GM18868 (cell line): ENCODE measurements at regions not wholly inside any gene's neighbourhood (a gene's known extent, or its start where the extent isn't known, plus 50 kb on each side); places are given as distances from the start of the nearest gene placed in this dataset.

Source experiments
- ATAC-seq: cut with Tn5 transposase; IDR thresholded peaks from one replicate; pipeline ENCODE4 v1.9.1; 2021; ENCODE audit warnings: mild to moderate bottlenecking, moderate library complexity; ENCODE audit not compliant: unreplicated experiment

- no peak for ATAC-seq
These were observed 150.4 kb downstream of the C7orf25 start for GRCh38 chr7:42761486-42761885.

DNA sequence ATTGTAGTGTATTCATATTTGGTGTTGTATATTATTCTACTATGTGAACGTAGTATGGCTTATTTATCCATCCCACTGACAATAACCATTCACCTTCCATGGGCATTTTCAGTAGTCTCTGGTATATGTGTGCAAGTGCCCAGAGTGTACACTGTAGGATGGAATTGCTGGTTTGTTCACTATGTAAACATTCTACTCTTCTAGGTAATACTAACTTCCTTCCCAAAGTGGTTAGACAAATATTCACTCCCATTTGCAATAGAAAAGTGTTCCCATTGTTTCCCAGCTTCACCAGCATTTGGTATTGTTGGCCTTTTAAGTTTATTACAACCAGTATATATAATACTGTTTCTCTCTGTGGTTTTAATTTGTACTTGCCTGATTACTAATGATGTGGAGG, 153.7 kb downstream of the C7orf25 start:
- no peak for ATAC-seq

DNA sequence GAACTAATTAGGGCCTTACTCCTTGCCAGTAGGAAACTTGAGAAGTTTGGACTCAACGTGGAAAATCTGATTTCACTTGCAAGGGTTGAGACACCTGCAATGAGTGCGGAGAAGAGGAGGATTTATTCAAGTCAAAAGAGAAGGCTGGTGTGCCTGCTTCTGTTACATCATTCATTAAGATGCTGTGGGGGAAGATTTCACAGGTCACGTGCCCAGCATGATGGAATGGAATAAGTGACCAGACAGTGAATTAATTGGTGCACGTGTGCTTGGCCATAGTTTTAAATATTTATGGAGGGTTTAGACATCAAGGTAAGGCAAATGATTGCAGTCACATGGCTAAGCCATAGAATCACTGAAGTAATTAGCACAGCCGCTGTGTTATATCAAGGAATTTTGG, 155.0 kb downstream of the C7orf25 start:
- no peak for ATAC-seq

- ATAC-seq, result no peak
These were observed 158.0 kb downstream of the C7orf25 start for GRCh38 chr7:42753811-42754363.

GRCh38 chr7:42753367-42753766, 158.5 kb downstream of the C7orf25 start:
- no peak for ATAC-seq

- ATAC-seq, result no peak
These were observed 161.7 kb downstream of the C7orf25 start for GRCh38 chr7:42750172-42750571.

GRCh38 chr7:42747044-42747443, 164.8 kb downstream of the C7orf25 start:
- no peak for ATAC-seq

DNA sequence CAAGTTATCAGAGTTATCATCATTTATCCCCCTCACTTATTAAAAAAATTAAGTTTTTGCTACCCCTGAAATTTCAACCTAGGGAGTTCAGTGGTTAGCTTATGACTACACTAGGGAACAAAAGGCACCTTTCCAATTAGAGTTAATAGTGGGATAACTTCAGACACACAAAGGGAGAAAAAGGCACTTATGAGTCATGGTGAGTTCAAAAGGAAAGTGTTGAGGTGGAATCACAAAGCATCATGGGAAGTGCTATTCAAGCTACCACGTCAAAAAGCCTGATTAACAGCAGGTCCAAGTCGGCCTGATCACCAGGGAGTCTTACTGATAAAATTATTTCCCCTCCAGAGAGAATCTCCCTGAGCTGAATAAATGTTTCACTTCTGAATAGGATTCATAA, 165.7 kb downstream of the C7orf25 start:
- ATAC-seq, result no peak

DNA sequence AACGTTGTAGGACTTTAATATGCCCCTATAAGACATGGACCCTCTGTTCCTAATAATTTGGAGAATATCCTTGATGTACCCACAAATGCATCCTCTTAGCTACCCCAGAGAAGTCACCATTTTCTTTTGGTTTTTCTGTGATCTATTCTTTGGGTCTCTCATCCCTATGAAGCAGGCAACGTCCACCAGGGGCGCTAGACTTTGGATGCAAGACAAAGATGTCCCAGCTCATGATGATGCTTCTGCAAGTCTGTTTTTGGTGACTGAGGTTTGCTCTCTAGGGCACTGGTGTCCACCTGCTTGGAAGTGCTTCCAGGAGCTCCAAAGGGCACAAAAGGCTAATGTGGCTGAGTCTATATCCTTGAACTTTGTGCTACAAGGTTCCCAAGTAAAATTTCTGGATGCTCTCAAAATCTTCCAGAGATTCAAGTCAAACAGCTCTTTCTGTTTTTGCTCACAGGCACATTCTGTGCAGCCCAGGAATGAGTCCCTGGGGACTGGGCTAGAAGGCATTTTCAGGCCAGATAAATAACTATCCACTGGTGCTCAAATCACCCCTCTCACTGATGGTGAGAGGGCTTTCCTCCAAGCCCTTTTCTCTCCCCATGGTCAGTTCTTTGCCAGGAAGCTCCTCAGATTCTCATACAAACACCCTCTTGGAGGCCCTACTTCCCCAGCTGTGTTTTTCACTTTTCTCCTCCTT, 166.4 kb downstream of the C7orf25 start:
- ATAC-seq, result peak; percentile 62

DNA sequence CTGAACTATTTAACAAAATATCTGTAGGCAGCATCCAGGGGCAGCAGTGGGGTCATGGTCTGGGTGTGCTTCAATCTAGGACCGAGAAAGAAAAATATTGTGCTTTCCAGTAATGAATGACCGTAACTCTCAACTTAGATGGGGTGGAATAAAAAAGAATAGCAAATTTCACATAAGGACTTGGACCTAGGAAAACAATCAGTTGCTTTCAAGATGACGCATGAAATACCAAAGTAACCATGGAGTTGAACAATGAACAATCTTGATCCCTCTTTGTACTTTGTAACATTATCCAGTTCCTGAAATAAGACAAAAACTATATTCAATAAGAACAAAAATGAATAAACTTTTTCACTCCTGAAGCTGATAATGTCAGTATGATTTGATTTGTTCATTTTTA, 167.1 kb downstream of the C7orf25 start:
- ATAC-seq, result no peak

DNA sequence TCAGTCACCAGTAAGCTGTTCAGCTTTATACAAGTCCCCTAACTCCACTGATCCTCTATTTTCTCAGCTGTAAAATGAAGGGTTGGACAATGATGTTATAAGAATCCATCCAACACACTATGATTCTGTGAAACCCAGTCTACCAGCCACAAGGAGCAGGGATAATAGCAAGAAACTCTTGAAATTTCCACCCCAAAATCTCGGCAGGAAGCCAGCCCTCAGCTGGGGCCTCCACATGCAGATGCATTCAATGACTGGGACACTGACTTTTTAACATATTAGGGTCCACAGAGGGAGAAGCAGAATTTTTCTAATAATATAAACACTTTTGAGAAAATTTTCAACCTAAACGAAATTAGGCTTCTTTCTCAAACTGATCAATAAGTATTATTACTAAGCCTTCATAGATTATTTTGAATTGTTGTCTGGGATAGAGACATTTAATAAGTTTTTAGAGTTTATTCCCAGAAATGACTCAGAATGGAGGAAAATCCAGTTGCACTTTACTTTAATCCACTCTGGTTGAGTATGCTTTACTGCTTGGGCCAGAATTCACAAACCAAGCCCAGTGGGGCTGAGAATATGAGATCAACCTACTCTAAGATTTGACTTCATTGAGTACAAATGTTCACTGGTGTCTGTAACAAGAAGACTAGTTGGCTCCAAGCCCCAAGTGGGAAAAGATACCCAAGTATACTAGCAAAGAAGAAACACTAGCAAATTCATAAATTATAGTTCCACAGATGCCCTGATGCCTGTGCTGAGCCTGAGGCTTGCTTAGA, 168.6 kb downstream of the C7orf25 start:
- ATAC-seq, result no peak

- ATAC-seq, result no peak
These were observed 169.6 kb downstream of the C7orf25 start for GRCh38 chr7:42742318-42742717.

DNA sequence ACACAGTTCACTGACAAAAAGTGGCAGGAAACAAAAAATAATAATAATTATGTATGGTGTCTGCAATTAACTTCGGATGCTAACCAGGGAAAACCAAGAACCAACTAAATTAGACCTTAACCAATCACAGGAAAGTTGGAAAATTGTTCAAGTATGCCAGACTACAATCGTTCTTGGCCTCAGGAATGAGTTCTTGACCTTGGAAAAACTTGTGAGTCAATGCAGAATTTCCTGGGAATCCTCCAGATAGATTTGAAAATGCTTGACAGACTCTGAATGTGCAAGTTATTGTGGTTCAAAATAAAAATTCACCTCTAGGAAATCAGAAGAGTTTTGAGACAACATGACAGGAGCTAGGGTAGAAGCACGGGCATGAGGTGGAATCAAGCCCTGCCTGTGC, 171.5 kb downstream of the C7orf25 start:
- ATAC-seq, result no peak

GRCh38 chr7:42739638-42740037, 172.2 kb downstream of the C7orf25 start:
- ATAC-seq, result no peak

GRCh38 chr7:42736931-42737330, 174.9 kb downstream of the C7orf25 start:
- no peak for ATAC-seq

DNA sequence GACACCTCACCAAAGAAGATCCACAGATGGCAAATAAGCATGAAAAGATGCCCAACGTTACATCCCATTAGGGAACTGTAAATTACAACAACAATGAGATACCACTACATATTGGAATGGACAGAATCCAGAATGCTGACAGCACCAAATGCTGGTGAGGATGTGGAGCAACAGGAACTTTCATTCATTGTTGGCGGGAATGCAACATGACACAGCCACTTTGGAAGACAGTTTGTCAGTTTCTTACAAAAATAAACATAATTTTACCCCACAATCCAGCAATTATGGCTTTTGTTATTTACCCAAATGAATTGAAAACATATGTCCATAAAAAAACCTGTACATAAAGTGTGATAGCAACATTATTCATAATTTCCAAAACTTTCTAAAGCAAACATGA, 176.8 kb downstream of the C7orf25 start:
- ATAC-seq, result no peak

DNA sequence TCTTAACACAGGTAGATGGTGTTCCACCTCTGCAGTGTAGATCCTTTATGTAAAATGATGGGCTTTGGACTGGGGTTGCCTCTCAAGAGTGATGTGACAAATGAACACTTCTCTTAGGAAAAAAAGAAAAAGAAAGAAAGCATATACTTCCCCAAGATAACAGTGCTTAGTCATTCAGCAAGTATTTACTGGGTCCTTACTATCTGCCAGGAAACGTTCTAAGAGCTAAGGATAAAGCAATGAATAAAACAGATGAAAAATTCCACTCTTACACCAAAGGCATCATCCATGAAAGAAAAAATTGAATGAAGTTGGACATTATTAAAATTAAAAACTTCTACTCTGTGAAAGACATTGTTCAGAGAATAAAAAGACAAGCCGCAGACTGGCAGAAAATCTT, 177.3 kb downstream of the C7orf25 start:
- ATAC-seq, result no peak

DNA sequence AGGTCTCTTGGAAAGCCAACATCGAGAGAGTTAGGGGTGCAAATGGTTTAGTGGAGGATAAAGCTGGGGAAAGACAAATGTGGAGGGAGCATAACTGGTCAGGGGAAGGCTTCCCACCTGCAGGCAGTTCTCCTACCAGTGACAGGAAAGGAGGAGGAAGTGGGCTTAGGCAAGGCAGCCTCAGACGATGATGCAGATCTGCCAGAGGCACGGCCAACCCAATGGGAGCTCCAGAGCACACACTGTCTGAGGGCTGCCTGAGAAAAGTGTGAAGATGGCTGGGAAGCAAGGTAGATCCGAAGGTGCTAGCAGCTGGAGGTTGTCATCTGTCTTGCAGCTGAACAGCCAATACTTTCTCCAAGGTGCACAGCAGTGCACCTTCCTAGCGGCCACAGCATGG, 178.8 kb downstream of the C7orf25 start:
- no peak for ATAC-seq

DNA sequence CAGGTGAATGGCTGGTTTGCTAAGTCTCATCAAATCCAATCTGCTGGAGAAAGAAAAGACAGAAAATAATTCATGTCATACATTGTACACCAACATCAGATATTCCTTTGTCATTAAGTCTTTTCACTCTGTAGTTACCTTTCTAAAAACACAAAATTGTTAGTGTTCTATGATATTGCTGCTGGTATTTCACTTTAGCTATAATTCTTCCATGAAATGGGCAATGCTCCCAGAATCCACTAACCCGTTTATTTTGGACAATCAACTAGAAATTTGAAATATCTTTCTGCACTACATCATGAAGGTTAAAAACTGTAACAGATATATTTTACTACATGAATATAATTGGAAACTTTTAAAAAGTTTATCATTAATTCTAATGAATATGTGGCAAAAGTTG, 181.3 kb downstream of the C7orf25 start:
- ATAC-seq, result no peak

DNA sequence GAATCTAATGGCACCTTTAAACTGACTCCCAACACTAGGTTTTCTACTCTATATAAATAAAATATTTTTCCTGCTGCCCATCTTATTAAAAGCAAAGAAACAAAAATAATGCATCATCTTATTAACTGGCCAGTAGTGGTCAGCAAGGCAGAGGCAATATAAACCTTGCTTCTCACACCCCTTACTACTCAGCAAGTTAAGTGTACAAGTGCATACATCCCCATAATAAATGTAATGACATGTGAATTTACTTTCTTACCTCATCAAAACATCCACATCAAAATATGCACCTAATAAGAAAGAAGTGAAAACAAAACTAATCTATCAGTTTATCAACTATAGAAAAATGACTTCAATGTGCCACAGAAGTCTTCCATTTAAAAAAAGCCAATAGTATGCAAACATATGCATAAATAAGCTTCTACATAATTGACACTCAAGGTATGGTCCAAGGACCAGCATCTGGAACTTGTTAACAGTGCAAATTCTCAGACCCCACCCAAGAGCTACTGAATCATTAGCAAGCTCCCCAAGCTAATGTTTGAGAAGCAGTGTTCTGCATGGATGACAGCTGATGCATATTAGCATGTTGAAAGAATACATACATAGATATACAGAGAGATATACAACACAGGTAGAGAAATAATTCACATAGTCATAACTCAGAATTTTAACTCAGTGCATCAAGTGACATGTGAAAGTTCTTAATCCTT, 182.7 kb downstream of the C7orf25 start:
- ATAC-seq, result no peak

DNA sequence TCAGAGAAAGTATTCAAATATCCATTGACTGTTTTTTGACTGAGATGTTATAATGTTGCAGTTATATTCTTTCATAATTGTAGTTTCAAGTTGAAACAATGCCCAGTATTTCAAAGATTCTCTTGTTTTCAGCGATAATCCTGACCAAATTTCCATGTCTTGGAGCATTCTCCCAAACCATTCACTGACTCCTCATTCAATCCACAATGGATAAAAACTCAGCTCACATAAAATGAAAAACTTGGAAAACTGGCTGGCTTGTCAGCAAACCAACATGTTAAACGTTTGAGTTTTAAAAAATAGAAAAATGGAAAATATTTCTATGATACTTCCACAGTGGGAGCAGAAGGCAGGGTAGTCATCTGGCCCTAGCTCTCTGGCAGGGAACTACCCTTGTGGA, 184.4 kb downstream of the C7orf25 start:
- ATAC-seq, result no peak
